Fibroblast of pulmonary artery (primary cell): ENCODE measurements at regions not wholly inside any gene's neighbourhood (a gene's known extent, or its start where the extent isn't known, plus 50 kb on each side); places are given as distances from the start of the nearest gene placed in this dataset.
"Not testable (repeated sequence)": the region's sequence is repeated elsewhere in the genome, so short reads cannot be mapped to it uniquely, and the experiment has no call there.

Source experiments
- DNase-seq: peaks from one replicate; pipeline ENCODE4 v3.0.0-alpha.2; 2010; ENCODE audit warnings: low read depth
- H3K4me3 ChIP-seq: replicated peaks from 2 replicates; pipeline ENCODE4 v1.5.1; 2011; ENCODE audit warnings: low read depth, mild to moderate bottlenecking, control low read depth, low read length, moderate library complexity
- TF ChIP-seq, protein P1 (sequence below): IDR thresholded peaks from 2 replicates; pipeline ENCODE4 v1.5.1; 2011; ENCODE audit warnings: mild to moderate bottlenecking, control low read depth, low read length, inconsistent platforms; ENCODE audit errors: missing control alignments

DNA sequence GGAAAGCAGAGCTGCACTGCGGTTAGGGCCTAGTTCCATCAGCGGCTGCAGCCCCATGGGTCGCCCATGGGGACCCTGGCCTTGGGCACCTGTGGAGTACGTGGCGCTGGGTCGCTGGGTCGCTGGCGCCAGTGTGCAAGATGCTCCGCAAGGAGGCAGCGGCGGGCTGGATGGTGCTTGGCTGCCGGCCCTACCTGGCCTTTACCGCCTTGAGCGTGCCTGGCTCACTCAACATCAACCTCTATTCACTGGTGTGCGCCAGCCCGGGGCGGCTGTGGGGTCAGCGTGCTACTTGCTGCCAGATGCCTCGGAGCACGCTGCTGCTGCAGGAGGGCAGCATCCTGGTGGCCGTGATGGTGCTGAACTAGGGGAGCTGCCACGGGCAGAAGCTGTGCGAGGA lies 85.1 kb upstream of the RHOU start:
- TF ChIP-seq, protein P1, sequence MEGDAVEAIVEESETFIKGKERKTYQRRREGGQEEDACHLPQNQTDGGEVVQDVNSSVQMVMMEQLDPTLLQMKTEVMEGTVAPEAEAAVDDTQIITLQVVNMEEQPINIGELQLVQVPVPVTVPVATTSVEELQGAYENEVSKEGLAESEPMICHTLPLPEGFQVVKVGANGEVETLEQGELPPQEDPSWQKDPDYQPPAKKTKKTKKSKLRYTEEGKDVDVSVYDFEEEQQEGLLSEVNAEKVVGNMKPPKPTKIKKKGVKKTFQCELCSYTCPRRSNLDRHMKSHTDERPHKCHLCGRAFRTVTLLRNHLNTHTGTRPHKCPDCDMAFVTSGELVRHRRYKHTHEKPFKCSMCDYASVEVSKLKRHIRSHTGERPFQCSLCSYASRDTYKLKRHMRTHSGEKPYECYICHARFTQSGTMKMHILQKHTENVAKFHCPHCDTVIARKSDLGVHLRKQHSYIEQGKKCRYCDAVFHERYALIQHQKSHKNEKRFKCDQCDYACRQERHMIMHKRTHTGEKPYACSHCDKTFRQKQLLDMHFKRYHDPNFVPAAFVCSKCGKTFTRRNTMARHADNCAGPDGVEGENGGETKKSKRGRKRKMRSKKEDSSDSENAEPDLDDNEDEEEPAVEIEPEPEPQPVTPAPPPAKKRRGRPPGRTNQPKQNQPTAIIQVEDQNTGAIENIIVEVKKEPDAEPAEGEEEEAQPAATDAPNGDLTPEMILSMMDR = no peak
- DNase-seq = no peak

DNA sequence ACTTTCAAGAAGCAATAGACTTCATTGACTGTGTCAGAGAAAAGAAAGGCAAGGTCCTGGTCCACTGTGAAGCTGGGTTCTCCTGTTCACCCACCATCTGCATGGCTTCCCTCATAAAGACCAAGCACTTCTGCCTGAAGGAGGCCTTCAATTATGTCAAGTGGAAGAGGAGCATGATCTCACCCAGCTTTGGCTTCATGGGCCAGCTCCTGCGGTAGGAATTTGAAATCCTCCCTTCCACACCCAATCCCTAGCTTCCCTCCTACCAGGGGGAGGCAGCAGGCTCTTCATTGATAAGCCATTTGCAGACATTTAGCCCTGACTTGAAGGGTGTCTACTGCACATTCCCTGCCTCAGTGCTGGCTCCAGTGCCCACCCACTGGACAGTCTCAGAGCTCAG lies 84.3 kb upstream of the RHOU start:
- no peak overlapping the region for H3K4me3 ChIP-seq
- DNase-seq = no peak
- TF ChIP-seq, protein P1 = no peak

More for the DNA sequence above, 85.1 kb upstream of the RHOU start:
- H3K4me3 ChIP-seq = no peak overlapping the region

DNA sequence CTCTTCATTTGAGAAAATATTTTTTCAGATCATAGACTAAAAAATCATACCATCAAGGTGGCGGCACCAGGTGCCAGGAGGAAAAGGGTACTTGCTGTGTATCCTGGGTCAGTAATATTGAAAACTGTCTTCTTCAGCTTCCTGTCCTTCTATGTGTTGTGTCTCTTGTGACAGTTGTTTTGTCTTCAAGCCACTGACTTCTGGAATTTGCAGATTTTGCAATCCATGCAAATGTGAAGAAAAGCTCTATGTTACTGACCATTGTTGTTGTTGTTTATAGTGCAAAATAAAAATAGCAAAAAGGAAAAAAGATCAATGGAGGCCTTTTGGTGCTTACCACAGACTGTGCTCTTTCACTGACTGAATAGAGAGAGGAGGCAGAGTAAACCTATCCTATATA lies 83.2 kb upstream of the RHOU start:
- TF ChIP-seq, protein P1 = no peak
- DNase-seq = peak; percentile 13
- no peak overlapping the region for H3K4me3 ChIP-seq

DNA sequence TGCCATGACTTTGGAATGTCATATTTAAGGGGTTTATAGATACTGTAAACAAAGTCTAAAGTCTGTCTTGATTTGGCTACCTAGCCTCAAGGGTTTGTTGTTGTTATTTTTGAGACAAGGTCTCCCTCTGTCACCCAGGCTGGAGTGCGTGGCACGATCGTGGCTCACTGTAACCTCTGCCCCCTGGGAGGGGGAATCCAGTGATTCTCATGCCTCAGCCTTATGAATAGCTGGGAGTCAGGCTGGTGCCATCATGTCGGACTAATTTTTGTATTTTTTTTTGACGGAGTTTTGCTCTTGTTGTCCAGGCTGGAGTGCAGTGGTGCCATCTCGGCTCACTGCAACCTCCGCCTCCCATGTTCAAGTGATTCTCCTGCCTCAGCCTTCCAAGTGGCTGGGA lies 82.2 kb upstream of the RHOU start:
- H3K4me3 ChIP-seq, DNase-seq: not testable (repeated sequence)

DNA sequence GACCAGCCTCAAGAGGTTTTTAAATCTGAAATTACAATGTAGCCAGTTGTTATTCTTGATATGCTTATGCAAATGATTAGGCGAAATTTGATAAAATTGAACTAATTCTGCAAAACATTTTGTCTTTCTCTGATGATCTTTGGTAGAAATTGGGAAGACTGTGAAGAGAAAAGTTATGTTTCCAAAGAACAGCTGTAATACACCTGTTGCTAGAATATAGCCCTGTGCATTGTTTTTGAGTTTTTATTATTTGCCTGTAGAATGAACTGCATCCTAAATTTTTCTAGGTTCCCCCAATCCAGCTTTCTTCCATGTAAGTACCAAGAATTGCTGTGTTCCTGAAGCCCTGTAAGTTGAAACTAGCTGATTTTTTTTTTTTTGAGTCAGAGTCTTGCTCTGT lies 81.5 kb upstream of the RHOU start:
- no peak for DNase-seq

DNA sequence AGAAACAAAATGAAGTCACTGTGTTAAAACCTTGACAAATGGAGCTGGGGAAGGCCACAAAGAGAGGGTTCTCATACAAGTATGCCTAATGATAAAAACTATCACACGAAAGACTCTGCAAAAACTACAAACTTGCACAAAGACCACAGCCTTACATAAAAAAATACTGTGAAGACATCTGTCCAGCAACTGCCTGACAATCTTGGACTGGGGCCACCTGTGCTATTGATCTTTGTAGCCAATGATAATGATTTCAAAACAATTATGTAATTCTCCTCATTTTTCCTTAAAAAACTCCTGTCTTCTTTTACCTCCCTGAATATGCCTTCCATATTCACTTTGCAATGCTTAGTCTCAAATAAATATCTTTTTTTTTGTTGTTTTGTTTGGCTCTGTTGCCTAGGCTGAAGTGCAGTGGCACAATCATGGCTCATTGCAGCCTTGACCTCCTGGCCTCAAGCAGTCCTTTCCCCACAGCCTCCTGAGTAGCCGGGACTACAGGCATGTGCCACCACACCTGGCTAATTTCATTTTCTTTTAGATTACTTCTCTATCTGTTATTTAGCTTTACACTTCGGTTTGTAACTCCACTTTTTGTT lies 79.4 kb upstream of the RHOU start:
- no peak for DNase-seq
- no peak overlapping the region for H3K4me3 ChIP-seq
- TF ChIP-seq, protein P1 = no peak

More for the DNA sequence above, 81.5 kb upstream of the RHOU start:
- no peak overlapping the region for H3K4me3 ChIP-seq
- TF ChIP-seq, protein P1 = no peak

DNA sequence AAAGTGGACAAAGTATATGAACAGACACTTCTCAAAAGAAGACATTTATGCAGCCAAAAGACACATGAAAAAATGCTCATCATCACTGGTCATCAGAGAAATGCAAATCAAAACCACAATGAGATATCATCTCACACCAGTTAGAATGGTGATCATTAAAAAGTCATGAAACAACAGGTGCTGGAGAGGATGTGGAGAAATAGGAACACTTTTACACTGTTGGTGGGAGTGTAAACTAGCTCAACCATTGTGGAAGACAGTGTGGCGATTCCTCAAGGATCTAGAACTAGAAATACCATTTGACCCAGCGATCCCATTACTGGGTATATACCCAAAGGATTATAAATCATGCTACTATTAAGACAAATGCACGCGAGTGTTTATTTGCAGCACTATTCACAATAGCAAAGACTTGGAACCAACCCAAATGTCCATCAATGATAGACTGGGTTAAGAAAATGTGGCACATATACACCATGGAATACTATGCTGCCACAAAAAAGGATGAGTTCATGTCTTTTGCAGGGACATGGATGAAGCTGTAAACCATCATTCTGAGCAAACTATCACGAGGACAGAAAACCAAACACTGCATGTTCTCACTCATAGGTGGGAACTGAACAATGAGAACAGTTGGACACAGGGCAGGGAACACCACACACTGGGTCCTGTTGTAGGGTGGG lies 73.1 kb upstream of the RHOU start:
- H3K4me3 ChIP-seq, DNase-seq: not testable (repeated sequence)

DNA sequence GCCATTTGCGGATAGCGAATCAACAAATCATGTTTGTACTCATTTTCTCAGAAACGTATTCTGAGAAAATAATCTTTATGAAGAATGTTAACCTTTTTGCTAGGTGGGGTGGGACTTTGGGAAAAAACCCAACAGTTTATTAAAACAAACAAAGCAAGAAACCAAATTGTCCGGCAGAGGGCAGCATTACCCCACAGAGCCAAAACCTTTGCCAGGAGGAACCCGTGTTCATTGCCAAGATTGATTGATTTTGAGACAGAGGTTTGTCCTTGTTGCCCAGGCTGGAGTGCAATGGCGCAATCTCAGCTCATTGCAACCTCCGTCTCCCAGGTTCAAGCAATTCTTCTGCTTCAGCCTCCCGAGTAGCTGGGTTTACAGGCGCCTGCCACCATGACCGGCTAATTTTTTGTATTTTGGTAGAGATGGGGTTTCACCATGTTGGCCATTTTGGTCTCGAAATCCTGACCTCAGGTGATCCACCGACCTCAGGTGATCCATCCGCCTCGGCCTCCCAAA lies 70.8 kb upstream of the RHOU start:
- peak; percentile 83 for DNase-seq
- TF ChIP-seq, protein P1 = peak; percentile 74
- H3K4me3 ChIP-seq = no peak overlapping the region
